ENCODE measurements at regions not wholly inside any gene's neighbourhood (a gene's known extent, or its start where the extent isn't known, plus 50 kb on each side); places are given as distances from the start of the nearest gene placed in this dataset.
"Not testable (repeated sequence)": the region's sequence is repeated elsewhere in the genome, so short reads cannot be mapped to it uniquely, and the experiment has no call there.

DNA sequence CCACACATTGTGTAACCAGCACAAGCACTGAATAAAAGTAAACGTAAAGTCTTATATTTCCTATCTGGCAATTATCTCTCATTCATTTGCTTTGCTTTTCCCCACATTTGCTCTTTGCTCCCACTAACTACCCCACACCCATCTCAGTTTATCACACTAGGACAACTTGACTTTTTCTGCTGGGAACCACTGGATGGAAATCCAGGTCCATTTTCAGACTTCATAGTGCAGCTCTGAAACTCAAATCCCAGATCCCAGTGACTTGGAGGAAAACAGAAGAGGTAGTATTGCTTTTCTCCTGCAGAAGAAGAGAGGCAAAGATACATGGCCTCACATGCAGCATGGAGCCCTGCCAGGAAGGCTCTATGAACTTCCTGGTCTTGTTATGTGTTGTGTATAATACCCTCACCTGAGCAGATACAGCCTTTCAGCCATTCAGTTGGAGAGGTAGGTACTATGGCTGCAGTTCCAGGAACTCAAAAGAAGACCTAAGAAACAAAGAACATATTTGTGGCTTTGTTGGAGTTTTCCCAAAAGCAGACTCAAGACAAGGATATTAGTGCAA lies 90.0 kb upstream of the NIPBL start:
- Histone ChIP-seq H3K4me3 (ENCODE audit: low read length) (no peak overlapping the region), H3K27me3 (replicated peaks; ENCODE audit: control insufficient read depth, insufficient read depth, low read length) (peaks cover 11% of the 10 kb centered on the region), H3K9me3 (ENCODE audit: control insufficient read depth, low read length) (no peaks in the 10 kb centered on the region), H3K36me3 (ENCODE audit: control insufficient read depth, insufficient read depth, low read length, severe bottlenecking) (no peaks in the 10 kb centered on the region), H3K9ac (ENCODE audit: low read length) (no peak overlapping the region), H3K4me1 (ENCODE audit: control insufficient read depth, insufficient read depth, low read length) (no peaks in the 10 kb centered on the region)
- DNase-seq (ENCODE audit: low read depth) = no peak

DNA sequence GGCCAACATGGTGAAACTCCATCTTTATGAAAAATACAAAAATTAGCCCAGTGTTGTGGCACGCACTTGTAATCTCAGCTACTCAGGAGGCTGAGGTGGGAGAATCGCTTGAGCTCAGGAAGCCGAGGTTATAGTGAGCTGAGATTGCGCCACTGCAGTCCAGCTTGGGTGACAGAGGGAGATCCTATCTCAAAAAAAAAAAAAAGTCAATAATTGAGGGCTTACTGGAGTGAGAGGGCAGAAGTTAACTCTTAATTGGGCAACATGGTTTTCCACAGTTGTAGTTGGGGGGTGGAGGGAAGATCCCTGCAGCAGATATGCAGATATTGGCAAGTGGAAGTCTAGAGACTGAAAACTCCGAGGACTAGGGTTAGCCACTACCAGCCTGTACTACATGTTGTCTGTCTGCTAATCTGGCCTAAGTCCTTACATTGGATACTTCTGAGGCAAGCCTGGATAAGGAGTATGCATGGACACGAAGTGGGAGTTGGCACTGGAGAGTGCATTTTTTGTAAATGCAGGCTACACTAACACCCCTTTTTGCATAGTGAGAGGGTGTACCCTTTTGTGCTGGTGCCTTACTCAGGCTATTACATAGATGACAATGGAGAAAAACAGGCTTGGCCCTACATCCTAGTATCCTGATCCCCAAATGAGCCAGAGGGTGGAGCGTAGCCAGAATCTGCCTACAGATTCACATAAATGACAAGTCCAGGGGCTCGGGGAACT lies 89.0 kb upstream of the NIPBL start:
- H3K4me3 ChIP-seq (ENCODE audit: low read length) = no peak overlapping the region
- no peaks in the 10 kb centered on the region for H3K36me3 ChIP-seq (ENCODE audit: control insufficient read depth, insufficient read depth, low read length, severe bottlenecking)
- peaks cover 11% of the 10 kb centered on the region for H3K27me3 ChIP-seq (replicated peaks; ENCODE audit: control insufficient read depth, insufficient read depth, low read length)
- H3K9ac ChIP-seq (ENCODE audit: low read length) = no peak overlapping the region
- no peak for DNase-seq (ENCODE audit: low read depth)
- no peaks in the 10 kb centered on the region for H3K4me1 ChIP-seq (ENCODE audit: control insufficient read depth, insufficient read depth, low read length)
- no peaks in the 10 kb centered on the region for H3K9me3 ChIP-seq (ENCODE audit: control insufficient read depth, low read length)

DNA sequence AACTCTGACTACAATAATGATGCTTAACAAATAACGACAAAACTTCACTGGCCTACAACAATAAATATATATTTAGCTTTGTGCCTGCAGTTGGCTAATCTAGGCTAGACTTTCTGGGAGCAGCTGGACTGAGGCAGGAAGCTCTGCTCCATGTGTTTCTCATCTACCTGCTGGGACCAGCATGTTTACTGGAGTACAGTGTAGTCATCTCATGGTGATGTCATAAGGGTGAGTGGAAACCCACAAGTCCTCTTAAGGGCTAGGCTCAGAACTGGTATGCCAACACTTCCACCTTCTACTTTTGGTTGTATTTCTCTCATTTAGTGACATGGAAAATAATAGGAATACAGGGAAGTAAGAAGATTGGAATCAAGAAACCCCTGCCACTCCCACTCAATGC lies 85.7 kb upstream of the NIPBL start:
- Histone ChIP-seq H3K27me3 (replicated peaks; ENCODE audit: control insufficient read depth, insufficient read depth, low read length) (peaks cover 7% of the 10 kb centered on the region), H3K9me3 (ENCODE audit: control insufficient read depth, low read length) (no peaks in the 10 kb centered on the region), H3K36me3 (ENCODE audit: control insufficient read depth, insufficient read depth, low read length, severe bottlenecking) (no peaks in the 10 kb centered on the region), H3K9ac (ENCODE audit: low read length) (no peak overlapping the region), H3K4me3 (ENCODE audit: low read length) (no peak overlapping the region), H3K4me1 (ENCODE audit: control insufficient read depth, insufficient read depth, low read length) (no peaks in the 10 kb centered on the region)
- no peak for DNase-seq (ENCODE audit: low read depth)

DNA sequence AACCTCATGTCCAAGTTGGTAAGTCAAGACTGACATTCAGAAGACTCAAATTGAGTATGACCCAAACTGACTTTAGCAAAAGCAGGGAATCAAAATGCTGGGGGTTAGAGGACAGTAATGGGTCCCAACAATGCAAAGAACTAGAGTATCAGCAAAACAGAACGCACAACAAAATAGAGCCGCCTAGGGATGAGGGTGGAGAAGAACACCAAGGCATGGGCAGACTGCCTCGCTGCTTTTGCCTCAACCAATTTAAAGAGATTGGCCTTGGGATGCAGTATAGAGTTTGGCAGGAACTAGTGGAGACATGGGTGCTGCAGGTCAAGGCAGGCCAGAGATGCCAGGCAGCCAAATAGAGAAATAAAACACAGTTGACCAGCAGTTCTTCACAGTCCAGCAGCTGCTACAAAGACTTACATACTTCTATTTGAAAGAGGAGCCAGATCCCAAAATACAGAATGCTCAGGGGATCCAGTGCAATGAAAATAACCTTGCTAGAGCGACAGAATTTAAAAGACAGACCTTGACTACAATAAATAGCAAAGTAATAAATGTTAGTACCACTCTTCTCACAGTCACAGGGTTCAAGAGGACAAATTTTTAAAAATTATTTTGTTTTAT lies 83.9 kb upstream of the NIPBL start:
- DNase-seq (ENCODE audit: low read depth) = no peak
- Histone ChIP-seq H3K4me1 (ENCODE audit: control insufficient read depth, insufficient read depth, low read length) (no peaks in the 10 kb centered on the region), H3K4me3 (ENCODE audit: low read length) (no peak overlapping the region), H3K9me3 (ENCODE audit: control insufficient read depth, low read length) (no peaks in the 10 kb centered on the region), H3K27me3 (replicated peaks; ENCODE audit: control insufficient read depth, insufficient read depth, low read length) (peaks cover 7% of the 10 kb centered on the region), H3K36me3 (ENCODE audit: control insufficient read depth, insufficient read depth, low read length, severe bottlenecking) (no peaks in the 10 kb centered on the region), H3K9ac (ENCODE audit: low read length) (no peak overlapping the region)

DNA sequence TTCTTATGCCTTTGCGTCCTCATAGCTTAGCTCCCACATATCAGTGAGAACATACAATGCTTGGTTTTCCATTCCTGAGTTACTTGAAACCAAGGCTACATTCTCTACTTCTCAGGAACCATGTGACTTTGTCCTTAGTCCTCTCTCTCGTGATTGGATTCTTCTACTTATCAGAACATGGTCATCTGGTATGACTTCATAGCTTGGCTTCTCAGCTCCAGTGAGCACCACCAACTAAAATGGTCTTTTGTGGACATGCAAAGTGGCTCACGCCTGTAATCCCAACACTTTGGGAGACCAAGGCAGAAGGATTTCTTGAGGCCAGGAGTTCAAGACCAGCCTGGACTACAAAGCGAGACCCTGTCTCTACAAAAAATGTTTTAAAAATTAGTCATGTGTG lies 81.2 kb upstream of the NIPBL start:
- Histone ChIP-seq H3K9ac (ENCODE audit: low read length) (no peak overlapping the region), H3K4me3 (ENCODE audit: low read length) (no peak overlapping the region), H3K4me1 (ENCODE audit: control insufficient read depth, insufficient read depth, low read length) (no peaks in the 10 kb centered on the region), H3K36me3 (ENCODE audit: control insufficient read depth, insufficient read depth, low read length, severe bottlenecking) (no peaks in the 10 kb centered on the region), H3K9me3 (ENCODE audit: control insufficient read depth, low read length) (no peaks in the 10 kb centered on the region), H3K27me3 (replicated peaks; ENCODE audit: control insufficient read depth, insufficient read depth, low read length) (peaks cover 8% of the 10 kb centered on the region)
- DNase-seq (ENCODE audit: low read depth) = no peak

DNA sequence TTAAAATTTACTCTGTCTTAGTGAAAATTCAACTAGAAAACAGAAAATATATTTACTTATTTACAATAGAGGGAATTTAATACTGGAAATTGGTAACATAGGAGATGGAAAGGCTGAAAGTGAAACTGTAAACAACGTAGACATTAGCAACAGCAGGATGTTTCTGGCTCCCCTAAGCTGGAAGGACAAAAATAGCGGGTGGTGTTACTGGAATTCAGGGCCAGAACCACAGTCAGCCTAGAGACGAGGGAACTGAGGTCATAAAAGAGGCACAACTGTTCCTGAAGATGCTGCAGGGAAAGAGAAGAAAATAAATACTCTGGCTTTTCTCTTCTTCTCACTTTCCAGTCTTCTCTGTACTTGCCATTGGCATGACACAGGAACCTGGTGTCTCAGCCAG lies 80.4 kb upstream of the NIPBL start:
- no peak overlapping the region for H3K4me3 ChIP-seq (ENCODE audit: low read length)

DNA sequence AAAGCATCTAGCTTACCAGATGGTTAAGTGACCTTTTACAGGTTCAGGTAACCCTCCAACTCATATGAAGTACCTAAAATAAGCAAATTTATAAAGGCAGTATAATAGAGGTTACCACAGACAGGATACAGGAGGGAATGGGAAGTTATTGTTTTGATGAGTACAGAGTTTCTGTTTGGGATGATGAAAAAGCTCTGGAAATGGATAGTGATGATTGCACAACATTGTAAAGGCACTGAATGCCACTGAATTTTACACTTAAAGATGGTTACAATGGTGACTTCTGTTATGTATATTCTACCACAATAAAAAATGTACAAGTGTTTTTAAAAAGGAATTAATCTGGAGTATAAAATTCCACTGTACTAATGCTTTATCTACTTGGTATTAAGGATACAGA lies 75.0 kb upstream of the NIPBL start:
- no peaks in the 10 kb centered on the region for H3K9me3 ChIP-seq (ENCODE audit: control insufficient read depth, low read length)
- no peaks in the 10 kb centered on the region for H3K4me1 ChIP-seq (ENCODE audit: control insufficient read depth, insufficient read depth, low read length)
- peaks cover 8% of the 10 kb centered on the region for H3K27me3 ChIP-seq (replicated peaks; ENCODE audit: control insufficient read depth, insufficient read depth, low read length)
- H3K36me3 ChIP-seq (ENCODE audit: control insufficient read depth, insufficient read depth, low read length, severe bottlenecking) = no peaks in the 10 kb centered on the region
- H3K9ac ChIP-seq (ENCODE audit: low read length) = no peak overlapping the region
- DNase-seq (ENCODE audit: low read depth) = no peak
- H3K4me3 ChIP-seq (ENCODE audit: low read length) = no peak overlapping the region

More for the DNA sequence above, 80.4 kb upstream of the NIPBL start:
- no peaks in the 10 kb centered on the region for H3K36me3 ChIP-seq (ENCODE audit: control insufficient read depth, insufficient read depth, low read length, severe bottlenecking)
- DNase-seq (ENCODE audit: low read depth) = no peak
- no peaks in the 10 kb centered on the region for H3K9me3 ChIP-seq (ENCODE audit: control insufficient read depth, low read length)
- peaks cover 8% of the 10 kb centered on the region for H3K27me3 ChIP-seq (replicated peaks; ENCODE audit: control insufficient read depth, insufficient read depth, low read length)
- no peak overlapping the region for H3K9ac ChIP-seq (ENCODE audit: low read length)
- no peaks in the 10 kb centered on the region for H3K4me1 ChIP-seq (ENCODE audit: control insufficient read depth, insufficient read depth, low read length)

DNA sequence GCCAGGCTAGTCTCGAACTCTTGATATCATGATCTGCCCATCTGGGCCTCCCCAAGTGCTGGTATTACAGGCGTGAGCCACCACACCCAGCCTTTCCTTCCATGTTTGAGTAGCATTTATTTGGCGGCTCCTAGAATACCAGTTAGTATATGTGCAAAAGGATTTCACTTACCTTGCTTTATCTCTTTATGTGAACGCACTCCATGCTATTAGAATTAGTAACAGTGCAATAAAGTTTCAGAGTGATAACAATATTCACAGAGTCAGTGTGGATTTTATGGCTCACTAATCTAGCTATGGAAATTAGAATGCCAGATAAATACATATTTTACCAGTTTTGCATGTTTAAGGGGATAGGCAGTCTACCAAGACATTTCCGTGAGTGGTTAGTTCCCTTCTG lies 74.4 kb upstream of the NIPBL start:
- peaks cover 8% of the 10 kb centered on the region for H3K27me3 ChIP-seq (replicated peaks; ENCODE audit: control insufficient read depth, insufficient read depth, low read length)
- H3K4me3 ChIP-seq (ENCODE audit: low read length) = no peak overlapping the region
- H3K9me3 ChIP-seq (ENCODE audit: control insufficient read depth, low read length) = no peaks in the 10 kb centered on the region

DNA sequence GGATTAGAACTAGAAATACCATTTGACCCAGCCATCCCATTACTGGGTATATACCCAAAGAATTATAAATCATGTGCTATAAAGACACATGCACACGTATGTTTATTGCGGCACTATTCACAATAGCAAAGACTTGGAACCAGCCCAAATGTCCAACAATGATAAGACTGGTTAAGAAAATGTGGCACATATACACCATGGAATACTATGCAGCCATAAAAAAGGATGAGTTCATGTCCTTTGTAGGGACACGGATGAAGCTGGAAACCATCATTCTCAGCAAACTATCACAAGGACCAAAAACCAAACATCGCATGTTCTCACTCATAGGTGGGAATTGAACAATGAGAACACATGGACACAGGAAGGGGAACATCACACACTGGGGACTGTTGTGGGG lies 63.3 kb upstream of the NIPBL start:
- H3K9ac ChIP-seq (ENCODE audit: low read length); H3K4me3 ChIP-seq (ENCODE audit: low read length); H3K4me1 ChIP-seq (ENCODE audit: control insufficient read depth, insufficient read depth, low read length); H3K36me3 ChIP-seq (ENCODE audit: control insufficient read depth, insufficient read depth, low read length, severe bottlenecking); H3K27me3 ChIP-seq (replicated peaks; ENCODE audit: control insufficient read depth, insufficient read depth, low read length); H3K9me3 ChIP-seq (ENCODE audit: control insufficient read depth, low read length); DNase-seq (ENCODE audit: low read depth): not testable (repeated sequence)

More for the DNA sequence above, 74.4 kb upstream of the NIPBL start:
- H3K36me3 ChIP-seq (ENCODE audit: control insufficient read depth, insufficient read depth, low read length, severe bottlenecking) = no peaks in the 10 kb centered on the region
- no peak for DNase-seq (ENCODE audit: low read depth)
- no peaks in the 10 kb centered on the region for H3K4me1 ChIP-seq (ENCODE audit: control insufficient read depth, insufficient read depth, low read length)
- no peak overlapping the region for H3K9ac ChIP-seq (ENCODE audit: low read length)

DNA sequence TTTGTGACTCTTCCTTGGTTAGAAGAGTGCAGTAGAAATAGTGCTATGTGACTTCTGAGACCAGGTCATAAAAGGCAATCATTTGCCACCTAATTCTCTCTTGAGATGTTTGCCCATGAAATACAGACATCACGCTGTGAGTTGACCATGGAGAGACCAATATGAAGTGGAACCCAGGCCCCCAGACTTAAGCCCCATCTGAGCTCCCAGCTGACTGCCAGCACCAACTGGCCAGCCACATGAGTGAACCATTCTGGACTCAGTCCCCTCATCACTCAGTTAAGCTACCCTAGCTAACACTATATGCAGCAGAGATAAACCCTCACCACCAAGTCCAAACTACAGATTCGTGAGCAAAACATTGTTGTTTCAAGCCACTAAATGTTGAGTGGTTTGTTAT lies 60.7 kb upstream of the NIPBL start:
- H3K9ac ChIP-seq (ENCODE audit: low read length) = no peak overlapping the region
- no peaks in the 10 kb centered on the region for H3K9me3 ChIP-seq (ENCODE audit: control insufficient read depth, low read length)
- no peaks in the 10 kb centered on the region for H3K36me3 ChIP-seq (ENCODE audit: control insufficient read depth, insufficient read depth, low read length, severe bottlenecking)
- no peaks in the 10 kb centered on the region for H3K27me3 ChIP-seq (replicated peaks; ENCODE audit: control insufficient read depth, insufficient read depth, low read length)
- DNase-seq (ENCODE audit: low read depth) = no peak
- H3K4me1 ChIP-seq (ENCODE audit: control insufficient read depth, insufficient read depth, low read length) = no peaks in the 10 kb centered on the region
- no peak overlapping the region for H3K4me3 ChIP-seq (ENCODE audit: low read length)

DNA sequence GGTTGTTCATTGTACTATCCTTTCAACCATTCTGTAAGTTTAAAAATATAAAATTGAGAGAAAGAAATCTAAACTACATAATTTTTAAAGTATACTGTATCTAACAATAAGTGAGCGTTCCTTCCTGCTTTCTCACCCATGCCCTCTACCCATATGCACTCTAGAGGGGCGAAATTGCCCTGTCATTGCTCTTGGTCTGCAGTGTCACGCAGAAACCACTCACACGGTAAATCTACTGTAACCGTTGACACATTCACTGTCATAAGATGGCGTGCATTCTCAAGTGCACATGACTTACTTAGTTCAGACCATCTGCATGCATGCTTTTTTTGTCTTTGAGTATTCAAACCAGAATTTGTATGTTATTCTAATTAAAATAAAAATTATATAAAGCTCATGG lies 55.7 kb upstream of the NIPBL start:
- Histone ChIP-seq H3K4me3 (ENCODE audit: low read length) (no peak overlapping the region), H3K9ac (ENCODE audit: low read length) (no peak overlapping the region), H3K4me1 (ENCODE audit: control insufficient read depth, insufficient read depth, low read length) (no peaks in the 10 kb centered on the region), H3K9me3 (ENCODE audit: control insufficient read depth, low read length) (peaks cover 3% of the 10 kb centered on the region), H3K27me3 (replicated peaks; ENCODE audit: control insufficient read depth, insufficient read depth, low read length) (no peaks in the 10 kb centered on the region), H3K36me3 (ENCODE audit: control insufficient read depth, insufficient read depth, low read length, severe bottlenecking) (no peaks in the 10 kb centered on the region)
- no peak for DNase-seq (ENCODE audit: low read depth)
